H1 (cell line): ENCODE measurements at regions not wholly inside any gene's neighbourhood (a gene's known extent, or its start where the extent isn't known, plus 50 kb on each side); places are given as distances from the start of the nearest gene placed in this dataset.

Experiments used
- CTCF ChIA-PET: fragments of 300-600 bp; sonication (Branson Sonifier 250); formaldehyde crosslinking; loops from one replicate; lab custom pipeline; 2021; ENCODE audit not compliant: partially characterized antibody; lab: Charles Lee
- POLR2A ChIA-PET: fragments of 300-600 bp; sonication (Branson Sonifier 250); formaldehyde crosslinking; loops from one replicate; lab custom pipeline; 2021; ENCODE audit warnings: inconsistent platforms; ENCODE audit not compliant: partially characterized antibody; lab: Charles Lee
- DNase-seq, 2 experiments: peaks; one replicate each; pipeline versions ENCODE4 v3.0.0 to v3.0.0-alpha.2; 2010 to 2022; ENCODE audit warnings: low spot score in 2 of 2, low read depth in 1 of 2, mixed read lengths in 1 of 2
- FAIRE-seq: peaks from 2 replicates; lab custom pipeline; 2011; peaks lifted over from hg19 to GRCh38; lab: Jason Lieb, UNC
- H2AFZ ChIP-seq: 2 replicates; pipeline ENCODE4 v1.8.1; 2012; ENCODE audit warnings: low read length, inconsistent platforms
- H2AK5ac ChIP-seq: 2 replicates; pipeline ENCODE4 v1.6.1; 2013; ENCODE audit warnings: low read depth, low read length
- H2BK120ac ChIP-seq: replicated peaks from 2 replicates; pipeline ENCODE3; 2013; ENCODE audit warnings: low read depth, low read length, inconsistent platforms
- H2BK12ac ChIP-seq: 2 replicates; pipeline ENCODE4 v1.6.1; 2013; ENCODE audit warnings: low read depth, low read length
- H2BK15ac ChIP-seq: 2 replicates; pipeline ENCODE4 v1.6.1; 2013; ENCODE audit warnings: low read length
- H2BK20ac ChIP-seq: 2 replicates; pipeline ENCODE4 v1.6.1; 2013; ENCODE audit warnings: low read length
- H2BK5ac ChIP-seq: 2 replicates; pipeline ENCODE4 v1.6.1; 2013; ENCODE audit warnings: low read depth, low read length
- H3K14ac ChIP-seq: 2 replicates; pipeline ENCODE4 v1.6.1; 2013; ENCODE audit warnings: inconsistent platforms; ENCODE audit not compliant: insufficient read length
- H3K18ac ChIP-seq: 2 replicates; pipeline ENCODE4 v1.6.1; 2013; ENCODE audit warnings: low read length; ENCODE audit errors: extremely low read depth
- H3K23ac ChIP-seq: 2 replicates; pipeline ENCODE4 v1.6.1; 2013; ENCODE audit warnings: inconsistent platforms; ENCODE audit not compliant: insufficient read length
- H3K23me2 ChIP-seq: 2 replicates; pipeline ENCODE4 v1.6.1; 2013; ENCODE audit warnings: low read depth, low read length
- H3K27ac ChIP-seq: 2 replicates; pipeline ENCODE4 v1.6.1; 2011; ENCODE audit warnings: low read depth, low read length, inconsistent platforms
- H3K27me3 ChIP-seq, 4 experiments: replicated peaks in 1 of 4; 1 replicate in 1 of 4; 2 replicates in 3 of 4; pipeline versions ENCODE4 v1.6.1 to v1.8.1; 2011 to 2013; ENCODE audit warnings: low read length in 3 of 4, mild to moderate bottlenecking in 3 of 4, inconsistent platforms in 2 of 4, mixed read lengths in 2 of 4, moderate library complexity in 1 of 4; ENCODE audit not compliant: control insufficient read depth in 3 of 4, insufficient read depth in 3 of 4; ENCODE audit errors: extremely low read depth in 1 of 4
- H3K36me3 ChIP-seq, 4 experiments: 2 replicates each; pipeline versions ENCODE4 v1.6.1 to v1.8.1; 2011 to 2013; ENCODE audit warnings: mild to moderate bottlenecking in 4 of 4, low read length in 3 of 4, moderate library complexity in 2 of 4, control low read depth in 1 of 4, inconsistent platforms in 1 of 4; ENCODE audit not compliant: insufficient read depth in 4 of 4, control insufficient read depth in 2 of 4
- H3K4ac ChIP-seq: replicated peaks from 2 replicates; pipeline ENCODE3; 2013; ENCODE audit warnings: low read length, low read depth, mixed read lengths, inconsistent platforms; ENCODE audit not compliant: insufficient read length
- H3K4me1 ChIP-seq, 4 experiments: replicated peaks in 1 of 4; 1 replicate in 1 of 4; 2 replicates in 3 of 4; pipeline versions ENCODE4 v1.6.1 to v1.8.1; 2011 to 2013; ENCODE audit warnings: low read length in 3 of 4, inconsistent platforms in 2 of 4, mixed read lengths in 1 of 4; ENCODE audit not compliant: insufficient read depth in 4 of 4, control insufficient read depth in 3 of 4
- H3K4me2 ChIP-seq, 2 experiments: 2 replicates each; pipeline versions ENCODE4 v1.6.1 to v1.8.1; 2011 to 2013; ENCODE audit warnings: low read depth in 2 of 2, low read length in 2 of 2, control low read depth in 1 of 2, inconsistent platforms in 1 of 2, mild to moderate bottlenecking in 1 of 2; ENCODE audit not compliant: insufficient read depth in 1 of 2
- H3K4me3 ChIP-seq, 4 experiments: fragments of 200-600, 300-600 bp in 1 of 4; sonication (generic), shearing (Covaris generic), sonication (Bioruptor Twin) in 1 of 4; 2 replicates each; pipeline versions ENCODE4 v1.5.1 to v1.8.1; 2011 to 2016; ENCODE audit warnings: low read length in 4 of 4, low read depth in 3 of 4, control low read depth in 2 of 4, inconsistent platforms in 2 of 4, mild to moderate bottlenecking in 2 of 4, mixed read lengths in 1 of 4, moderate library complexity in 1 of 4; ENCODE audit not compliant: insufficient read depth in 2 of 4; ENCODE audit errors: extremely low read depth in 1 of 4
- H3K56ac ChIP-seq: replicated peaks from 2 replicates; pipeline ENCODE3; 2013; ENCODE audit warnings: low read depth, mild to moderate bottlenecking, mixed read lengths, low read length, inconsistent platforms; ENCODE audit not compliant: insufficient read length
- H3K79me1 ChIP-seq: 2 replicates; pipeline ENCODE4 v1.6.1; 2013; ENCODE audit warnings: low read depth, low read length, control low read depth
- H3K79me2 ChIP-seq, 2 experiments: 2 replicates each; pipeline versions ENCODE4 v1.6.1 to v1.8.1; 2012 to 2013; ENCODE audit warnings: low read length in 2 of 2, mild to moderate bottlenecking in 2 of 2, inconsistent platforms in 1 of 2; ENCODE audit not compliant: insufficient read depth in 2 of 2, control insufficient read depth in 1 of 2
- H3K9ac ChIP-seq, 4 experiments: replicated peaks in 1 of 4; 1 replicate in 1 of 4; 2 replicates in 3 of 4; pipeline versions ENCODE4 v1.6.1 to v1.8.1; 2011 to 2013; ENCODE audit warnings: low read depth in 3 of 4, low read length in 3 of 4, control low read depth in 2 of 4, mild to moderate bottlenecking in 2 of 4, moderate library complexity in 2 of 4, inconsistent platforms in 1 of 4; ENCODE audit errors: extremely low read depth in 1 of 4
- H3K9me3 ChIP-seq, 2 experiments: 2 replicates each; pipeline versions ENCODE4 v1.6.1 to v1.8.1; 2012 to 2013; ENCODE audit warnings: mild to moderate bottlenecking in 2 of 2, moderate library complexity in 2 of 2, control low read depth in 1 of 2, inconsistent platforms in 1 of 2, low read depth in 1 of 2, low read length in 1 of 2, mixed read lengths in 1 of 2; ENCODE audit not compliant: insufficient read depth in 2 of 2
- H4K20me1 ChIP-seq, 2 experiments: replicated peaks in 1 of 2; 2 replicates each; pipeline versions ENCODE3 to v1.8.1; 2011 to 2013; ENCODE audit warnings: inconsistent platforms in 2 of 2, low read length in 2 of 2, mild to moderate bottlenecking in 1 of 2; ENCODE audit not compliant: insufficient read depth in 2 of 2, control insufficient read depth in 1 of 2
- H4K5ac ChIP-seq: 2 replicates; pipeline ENCODE4 v1.6.1; 2013; ENCODE audit warnings: low read length, low read depth, mixed read lengths, inconsistent platforms; ENCODE audit not compliant: insufficient read length
- H4K8ac ChIP-seq: 2 replicates; pipeline ENCODE4 v1.8.0; 2013; ENCODE audit warnings: mild to moderate bottlenecking, moderate library complexity, low read length, inconsistent platforms; ENCODE audit not compliant: insufficient read depth; ENCODE audit errors: extremely low read depth
- H4K91ac ChIP-seq: replicated peaks from 2 replicates; pipeline ENCODE3; 2013; ENCODE audit warnings: low read length, mixed read lengths, inconsistent platforms; ENCODE audit not compliant: insufficient read length
- BRCA1 ChIP-seq: IDR thresholded peaks from 2 replicates; pipeline ENCODE4 v1.6.1; 2012; ENCODE audit warnings: low read depth, low read length, improper control_type of control experiment
- CTCF ChIP-seq, 3 experiments: IDR thresholded peaks; 1 replicate in 2 of 3; 2 replicates in 1 of 3; pipeline versions ENCODE4 v1.5.1 to v1.6.1; 2011; ENCODE audit warnings: low read length in 3 of 3, mild to moderate bottlenecking in 3 of 3, inconsistent platforms in 2 of 3, low read depth in 1 of 3, moderate library complexity in 1 of 3; ENCODE audit not compliant: insufficient read depth in 1 of 3; ENCODE audit errors: control extremely low read depth in 1 of 3
- JUN ChIP-seq: IDR thresholded peaks from 2 replicates; pipeline ENCODE4 v1.6.1; 2011; ENCODE audit warnings: low read depth, mild to moderate bottlenecking, improper control_type of control experiment, low read length
- KDM1A ChIP-seq: fragments of 200-600, 300-600 bp; sonication (generic); IDR thresholded peaks from 2 replicates; pipeline ENCODE4 v1.7.1; 2016; ENCODE audit warnings: mild to moderate bottlenecking, low read length, borderline replicate concordance
- POLR2A ChIP-seq, 2 experiments: IDR thresholded peaks; 1 replicate in 1 of 2; 2 replicates in 1 of 2; pipeline ENCODE4 v1.6.1; 2011; ENCODE audit warnings: low read depth in 2 of 2, low read length in 2 of 2, mild to moderate bottlenecking in 2 of 2; ENCODE audit errors: control extremely low read depth in 1 of 2
- SP4 ChIP-seq: IDR thresholded peaks from 2 replicates; pipeline ENCODE4 v1.6.1; 2012; ENCODE audit warnings: low read length, inconsistent platforms
- TBP ChIP-seq: IDR thresholded peaks from 2 replicates; pipeline ENCODE4 v1.6.1; 2011; ENCODE audit warnings: low read depth, low read length, improper control_type of control experiment
- TEAD4 ChIP-seq: IDR thresholded peaks from 2 replicates; pipeline ENCODE4 v1.6.1; 2012; ENCODE audit warnings: low read depth, low read length, inconsistent platforms, mixed read lengths
- WGBS, 2 experiments: shearing (Covaris generic) in 1 of 2; methylation state at CpG; one replicate each; pipeline versions ENCODE4 v1.1.6 to v1.1.7; 2013 to 2015; ENCODE audit warnings: low lambda C conversion rate in 2 of 2, mixed read lengths in 2 of 2, inconsistent platforms in 1 of 2, low coverage in 1 of 2, missing lambda C conversion rate in 1 of 2; ENCODE audit not compliant: insufficient replicate concordance in 2 of 2, insufficient coverage in 1 of 2, insufficient read length in 1 of 2; ENCODE audit errors: extremely low coverage in 1 of 2, missing lambda C conversion rate in 1 of 2; 5-methylcytosine and 5-hydroxymethylcytosine counted together

GRCh38 chr12:97995559-97995958 is 519.8 kb upstream of the TMPO start:
- Histone ChIP-seq H2AFZ (no peak overlapping the region), H3K4ac (no peak overlapping the region), H3K27me3 (no peaks in the 10 kb centered on the region), H3K79me2 (no peaks in the 10 kb centered on the region), H2BK5ac (no peak overlapping the region), H2AK5ac (no peak overlapping the region), H3K79me1 (no peaks in the 10 kb centered on the region), H2BK12ac (no peak overlapping the region), H3K14ac (no peak overlapping the region), H2BK15ac (no peak overlapping the region), H3K23me2 (no peaks in the 10 kb centered on the region; the same call in 1 of the 2 replicates), H3K4me2 (no peak overlapping the region), H4K5ac (no peak overlapping the region), H3K4me3 (no peak overlapping the region), H2BK120ac (no peak overlapping the region), H4K8ac (no peak overlapping the region), H3K9me3 (no peaks in the 10 kb centered on the region), H3K23ac (no peak overlapping the region), H3K9ac (no peak overlapping the region), H3K36me3 (no peaks in the 10 kb centered on the region), H4K20me1 (no peaks in the 10 kb centered on the region), H2BK20ac (no peak overlapping the region), H3K18ac (no peak overlapping the region), H4K91ac (no peak overlapping the region), H3K4me1 (no peaks in the 10 kb centered on the region), H3K56ac (no peak overlapping the region), H3K27ac (no peak overlapping the region)
- 87% methylated on average over 2 of the region's 2 CpGs; no CpG with 5 or more reads in 1 of the 2 experiments for WGBS, 2 experiments
- TF ChIP-seq SP4 (no peak), TBP (no peak), JUN (no peak), TEAD4 (no peak), POLR2A (IDR thresholded peaks at IDR 0.05; ENCODE audit: control extremely low read depth in 1 of 2, low read depth in 2 of 2, low read length in 2 of 2) (no peak), CTCF (IDR thresholded peaks at IDR 0.05; ENCODE audit: control extremely low read depth in 1 of 3, insufficient read depth in 1 of 3, low read depth in 1 of 3, low read length in 3 of 3) (no peak), BRCA1 (no peak), KDM1A (no peak)
- FAIRE-seq: no peak
- ChIA-PET POLR2A (no interaction called here), CTCF (interaction anchor here (0.9 kb wide), 1 partner anchor 388 kb away, joined by 3 read pairs; no protein-coding TSS in a partner anchor)
- no peak for DNase-seq
